ENCODE measurements at regions not wholly inside any gene's neighbourhood (a gene's known extent, or its start where the extent isn't known, plus 50 kb on each side); places are given as distances from the start of the nearest gene placed in this dataset.

GRCh38 chr2:101610750-101611315, 86.7 kb upstream of the MAP4K4 start:
- no peak for TF ChIP-seq CTCF (IDR thresholded peaks at IDR 0.05)
- Histone ChIP-seq H3K4me1 (no peaks in the 10 kb centered on the region), H3K27me3 (no peaks in the 10 kb centered on the region), H3K9me3 (no peaks in the 10 kb centered on the region), H3K4me3 (no peak overlapping the region), H3K27ac (no peak overlapping the region), H3K36me3 (no peaks in the 10 kb centered on the region)
- intact Hi-C loops (cut with DNase I) = no loop called here
- DNase-seq (no peak), FAIRE-seq (no peak), ATAC-seq (no peak)
- 88 to 97% methylated on average over 3 of the region's 3 CpGs for WGBS, 2 donors

- TF ChIP-seq CTCF (IDR thresholded peaks at IDR 0.05) = no peak
- DNase-seq (no peak), ATAC-seq (no peak), FAIRE-seq (no peak)
- WGBS, 2 donors = 88 to 95% methylated on average over 4 of the region's 4 CpGs
- Histone ChIP-seq H3K27me3 (no peaks in the 10 kb centered on the region), H3K9me3 (no peaks in the 10 kb centered on the region), H3K4me1 (no peaks in the 10 kb centered on the region), H3K36me3 (no peaks in the 10 kb centered on the region), H3K27ac (no peak overlapping the region), H3K4me3 (no peak overlapping the region)
- intact Hi-C loops (cut with DNase I) = no loop called here
Measured at GRCh38 chr2:101609433-101609832, 88.1 kb upstream of the MAP4K4 start.

GRCh38 chr2:101608408-101609310, 88.8 kb upstream of the MAP4K4 start:
- no peak overlapping the region for H3K4me3 ChIP-seq
- TF ChIP-seq CTCF (IDR thresholded peaks at IDR 0.05) = no peak
- H3K4me1 ChIP-seq = no peaks in the 10 kb centered on the region
- intact Hi-C loops (cut with DNase I) = no loop called here
- no peak overlapping the region for H3K27ac ChIP-seq
- H3K9me3 ChIP-seq = no peaks in the 10 kb centered on the region
- no peak for DNase-seq
- FAIRE-seq = no peak
- 78 to 89% methylated on average over 4 of the region's 4 CpGs for WGBS, 2 donors
- no peaks in the 10 kb centered on the region for H3K27me3 ChIP-seq
- H3K36me3 ChIP-seq = no peaks in the 10 kb centered on the region
- ATAC-seq = no peak

GRCh38 chr2:101597347-101597944, 100.1 kb upstream of the MAP4K4 start:
- 85 to 89% methylated on average over 4 of the region's 4 CpGs for WGBS, 2 donors
- FAIRE-seq (no peak), ATAC-seq (peak in 1 of 4 donors; percentile 39), DNase-seq (no peak)
- intact Hi-C loops (cut with DNase I) = no loop called here
- H3K9me3 ChIP-seq = no peaks in the 10 kb centered on the region
- no peaks in the 10 kb centered on the region for H3K4me1 ChIP-seq
- no peak overlapping the region for H3K4me3 ChIP-seq
- no peaks in the 10 kb centered on the region for H3K36me3 ChIP-seq
- TF ChIP-seq CTCF (IDR thresholded peaks at IDR 0.05) = no peak
- no peaks in the 10 kb centered on the region for H3K27me3 ChIP-seq
- no peak overlapping the region for H3K27ac ChIP-seq
